ENCODE measurements at regions not wholly inside any gene's neighbourhood (a gene's known extent, or its start where the extent isn't known, plus 50 kb on each side); places are given as distances from the start of the nearest gene placed in this dataset.

DNA sequence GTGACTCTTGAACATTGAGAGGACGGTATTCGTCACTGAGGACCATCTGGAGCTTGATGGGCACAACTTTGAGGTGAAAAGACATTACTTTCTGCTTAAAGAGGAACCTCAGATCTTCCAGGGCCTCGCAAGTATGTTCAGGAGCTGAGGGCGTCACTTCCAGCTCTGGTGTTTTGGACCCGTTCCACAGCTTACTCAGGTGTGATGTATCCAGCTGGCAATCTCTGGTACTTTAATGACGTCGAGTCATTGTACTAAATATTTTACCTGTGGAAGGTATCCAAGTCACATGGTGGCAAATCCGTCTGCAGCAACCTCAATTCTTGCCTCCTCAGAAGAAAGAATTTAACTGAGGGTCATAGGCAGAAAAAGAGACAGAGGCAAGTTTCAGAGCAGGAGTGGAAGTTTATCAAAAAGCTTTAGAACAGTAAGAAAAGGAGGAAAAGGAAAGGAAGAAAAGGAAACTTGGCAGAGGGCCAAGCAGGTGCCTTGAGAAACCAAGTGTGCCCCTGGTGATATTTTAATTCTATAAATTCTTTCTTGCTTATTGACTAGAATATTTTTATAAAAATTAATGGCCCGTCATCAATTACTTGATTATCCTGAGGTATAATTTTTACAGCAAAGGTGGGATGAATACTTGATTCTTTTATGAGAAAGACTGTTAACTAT is 250.6 kb downstream of the AEBP2 start:
- Histone ChIP-seq H2BK5ac (ENCODE audit: low read length) (no peak overlapping the region), H3K4me3 (ENCODE audit: low read length in 2 of 2) (no peak overlapping the region), H2BK15ac (ENCODE audit: low read length) (no peak overlapping the region), H2BK120ac (ENCODE audit: low read depth, low read length) (no peak overlapping the region), H3K9ac (ENCODE audit: low read depth, low read length, poor library complexity) (no peak overlapping the region), H3K27ac (replicated peaks; ENCODE audit: low read length) (no peak overlapping the region), H3K79me1 (ENCODE audit: low read depth, low read length) (no peaks in the 10 kb centered on the region), H3K14ac (ENCODE audit: low read length) (no peak overlapping the region), H2AFZ (ENCODE audit: low read length) (no peak overlapping the region), H3K9me3 (replicated peaks in 1 of 2; ENCODE audit: control insufficient read depth in 2 of 2, insufficient read depth in 1 of 2, low read depth in 1 of 2, low read length in 2 of 2) (no peaks in the 10 kb centered on the region), H4K91ac (ENCODE audit: low read depth, low read length, poor library complexity) (no peak overlapping the region), H4K8ac (ENCODE audit: low read depth, low read length) (no peak overlapping the region), H2AK5ac (ENCODE audit: low read depth, low read length) (no peak overlapping the region), H3K23ac (ENCODE audit: low read depth, low read length, poor library complexity) (no peak overlapping the region), H3K27me3 (ENCODE audit: control insufficient read depth in 3 of 3, insufficient read depth in 3 of 3, low read depth in 1 of 3, low read length in 3 of 3) (no peaks in the 10 kb centered on the region), H3K4ac (ENCODE audit: low read length) (no peak overlapping the region), H3K18ac (ENCODE audit: low read length) (no peak overlapping the region), H3K36me3 (replicated peaks in 1 of 2; ENCODE audit: control insufficient read depth in 2 of 2, insufficient read depth in 2 of 2, low read length in 2 of 2) (no peaks in the 10 kb centered on the region), H2BK12ac (ENCODE audit: low read length) (no peak overlapping the region), H3K4me2 (ENCODE audit: insufficient read depth, low read length, poor library complexity, severe bottlenecking) (no peak overlapping the region), H3K4me1 (ENCODE audit: control insufficient read depth in 2 of 2, insufficient read depth in 1 of 2, low read depth in 1 of 2, low read length in 2 of 2) (no peaks in the 10 kb centered on the region)
- WGBS, 2 donors (ENCODE audit: extremely low coverage in 2 of 2, insufficient read length in 2 of 2, insufficient replicate concordance in 1 of 2), result no CpG with 5 or more reads among the region's 9 CpGs
- no peak for DNase-seq (ENCODE audit: low spot score)

DNA sequence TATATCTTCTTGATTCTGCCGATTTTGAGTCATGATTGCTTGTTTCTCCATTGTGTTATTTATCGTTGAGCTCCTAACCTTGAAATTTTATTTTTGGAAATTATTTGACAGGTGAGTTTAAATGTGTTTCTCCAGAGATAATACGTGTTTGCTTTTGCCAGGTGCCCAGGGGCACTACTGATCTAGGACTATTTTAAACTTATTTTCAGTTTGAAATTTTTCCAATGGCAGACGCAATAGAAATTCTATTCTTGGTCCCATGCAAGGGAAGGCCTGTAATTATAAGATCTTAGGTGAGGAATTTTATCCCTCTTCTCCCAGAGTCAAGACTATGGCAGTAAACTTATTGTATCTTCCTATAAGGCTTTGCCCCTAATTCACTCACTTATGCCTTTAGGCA is 252.8 kb downstream of the AEBP2 start:
- H3K27me3 ChIP-seq (ENCODE audit: control insufficient read depth in 3 of 3, insufficient read depth in 3 of 3, low read depth in 1 of 3, low read length in 3 of 3), result no peaks in the 10 kb centered on the region
- no CpG with 5 or more reads among the region's 4 CpGs for WGBS, 2 donors (ENCODE audit: extremely low coverage in 2 of 2, insufficient read length in 2 of 2, insufficient replicate concordance in 1 of 2)

DNA sequence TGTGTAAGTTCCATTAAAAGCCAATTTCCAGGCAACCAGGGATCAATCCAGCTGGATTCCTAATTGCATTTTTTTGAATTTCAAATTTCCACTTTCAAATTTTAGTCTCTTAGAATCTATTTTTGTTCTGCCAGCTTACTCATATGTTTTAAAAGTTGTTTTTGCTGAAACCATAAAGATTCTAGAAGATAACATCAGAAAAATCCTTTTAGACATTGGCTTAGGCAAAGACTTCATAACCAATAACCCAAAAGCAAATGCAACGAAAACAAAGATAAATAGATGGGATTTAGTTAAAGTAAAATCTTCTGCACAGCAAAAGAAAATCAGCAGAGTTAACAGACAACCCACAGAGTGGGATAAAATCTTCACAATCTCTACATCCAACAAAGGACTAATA is 253.3 kb downstream of the AEBP2 start:
- no peak overlapping the region for H3K14ac ChIP-seq (ENCODE audit: low read length)
- no peak overlapping the region for H3K27ac ChIP-seq (replicated peaks; ENCODE audit: low read length)
- H2AFZ ChIP-seq (ENCODE audit: low read length), result no peak overlapping the region

More for the DNA sequence above, 252.8 kb downstream of the AEBP2 start:
- Histone ChIP-seq H3K9ac (ENCODE audit: low read depth, low read length, poor library complexity) (no peak overlapping the region), H3K4me3 (ENCODE audit: low read length in 2 of 2) (no peak overlapping the region), H3K9me3 (replicated peaks in 1 of 2; ENCODE audit: control insufficient read depth in 2 of 2, insufficient read depth in 1 of 2, low read depth in 1 of 2, low read length in 2 of 2) (no peaks in the 10 kb centered on the region), H3K23ac (ENCODE audit: low read depth, low read length, poor library complexity) (no peak overlapping the region), H3K18ac (ENCODE audit: low read length) (no peak overlapping the region), H4K8ac (ENCODE audit: low read depth, low read length) (no peak overlapping the region), H3K27ac (replicated peaks; ENCODE audit: low read length) (no peak overlapping the region), H2BK12ac (ENCODE audit: low read length) (no peak overlapping the region), H2AK5ac (ENCODE audit: low read depth, low read length) (no peak overlapping the region), H2BK5ac (ENCODE audit: low read length) (no peak overlapping the region), H3K14ac (ENCODE audit: low read length) (no peak overlapping the region), H3K79me1 (ENCODE audit: low read depth, low read length) (no peaks in the 10 kb centered on the region), H2BK15ac (ENCODE audit: low read length) (no peak overlapping the region), H3K4me2 (ENCODE audit: insufficient read depth, low read length, poor library complexity, severe bottlenecking) (no peak overlapping the region), H3K4ac (ENCODE audit: low read length) (no peak overlapping the region), H3K36me3 (replicated peaks in 1 of 2; ENCODE audit: control insufficient read depth in 2 of 2, insufficient read depth in 2 of 2, low read length in 2 of 2) (no peaks in the 10 kb centered on the region), H3K4me1 (ENCODE audit: control insufficient read depth in 2 of 2, insufficient read depth in 1 of 2, low read depth in 1 of 2, low read length in 2 of 2) (no peaks in the 10 kb centered on the region), H2BK120ac (ENCODE audit: low read depth, low read length) (no peak overlapping the region), H4K91ac (ENCODE audit: low read depth, low read length, poor library complexity) (no peak overlapping the region), H2AFZ (ENCODE audit: low read length) (no peak overlapping the region)
- no peak for DNase-seq (ENCODE audit: low spot score)

DNA sequence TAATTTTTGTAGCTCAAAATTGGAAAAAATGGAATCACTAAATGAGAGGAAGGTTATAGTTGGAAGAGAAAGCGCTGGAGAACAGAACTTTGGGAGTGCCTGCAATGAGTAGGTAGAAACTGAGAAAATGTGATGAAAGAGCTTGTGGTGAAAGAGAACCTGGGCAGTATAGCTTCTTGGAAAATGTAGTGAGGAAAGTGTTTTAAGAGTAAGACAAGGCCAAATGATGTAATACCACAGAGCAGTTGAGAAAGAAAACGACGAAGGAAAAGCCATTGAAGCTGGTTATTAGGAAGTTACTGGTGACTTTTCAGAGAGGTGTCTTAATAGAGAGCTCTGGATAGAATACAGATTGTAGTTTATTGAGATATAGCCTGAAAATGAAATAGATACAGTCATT is 255.3 kb downstream of the AEBP2 start:
- Histone ChIP-seq H3K27me3 (ENCODE audit: control insufficient read depth in 3 of 3, insufficient read depth in 3 of 3, low read depth in 1 of 3, low read length in 3 of 3) (no peaks in the 10 kb centered on the region), H3K4ac (ENCODE audit: low read length) (no peak overlapping the region), H3K9ac (ENCODE audit: low read depth, low read length, poor library complexity) (no peak overlapping the region), H4K91ac (ENCODE audit: low read depth, low read length, poor library complexity) (no peak overlapping the region), H3K4me1 (ENCODE audit: control insufficient read depth in 2 of 2, insufficient read depth in 1 of 2, low read depth in 1 of 2, low read length in 2 of 2) (no peaks in the 10 kb centered on the region), H2BK12ac (ENCODE audit: low read length) (no peak overlapping the region), H2BK5ac (ENCODE audit: low read length) (no peak overlapping the region), H4K8ac (ENCODE audit: low read depth, low read length) (no peak overlapping the region), H3K18ac (ENCODE audit: low read length) (no peak overlapping the region), H3K4me3 (ENCODE audit: low read length in 2 of 2) (no peak overlapping the region), H3K14ac (ENCODE audit: low read length) (no peak overlapping the region), H3K4me2 (ENCODE audit: insufficient read depth, low read length, poor library complexity, severe bottlenecking) (no peak overlapping the region), H2AFZ (ENCODE audit: low read length) (no peak overlapping the region), H3K9me3 (replicated peaks in 1 of 2; ENCODE audit: control insufficient read depth in 2 of 2, insufficient read depth in 1 of 2, low read depth in 1 of 2, low read length in 2 of 2) (no peaks in the 10 kb centered on the region), H3K27ac (replicated peaks; ENCODE audit: low read length) (no peak overlapping the region), H2AK5ac (ENCODE audit: low read depth, low read length) (no peak overlapping the region), H3K23ac (ENCODE audit: low read depth, low read length, poor library complexity) (no peak overlapping the region), H2BK15ac (ENCODE audit: low read length) (no peak overlapping the region), H2BK120ac (ENCODE audit: low read depth, low read length) (no peak overlapping the region), H3K36me3 (replicated peaks in 1 of 2; ENCODE audit: control insufficient read depth in 2 of 2, insufficient read depth in 2 of 2, low read length in 2 of 2) (no peaks in the 10 kb centered on the region), H3K79me1 (ENCODE audit: low read depth, low read length) (no peaks in the 10 kb centered on the region)
- no peak for DNase-seq (ENCODE audit: low spot score)
- WGBS, 2 donors (ENCODE audit: extremely low coverage in 2 of 2, insufficient read length in 2 of 2, insufficient replicate concordance in 1 of 2), result no CpG with 5 or more reads among the region's 3 CpGs

More for the DNA sequence above, 253.3 kb downstream of the AEBP2 start:
- Histone ChIP-seq H4K8ac (ENCODE audit: low read depth, low read length) (no peak overlapping the region), H3K4ac (ENCODE audit: low read length) (no peak overlapping the region), H3K79me1 (ENCODE audit: low read depth, low read length) (no peaks in the 10 kb centered on the region), H3K36me3 (replicated peaks in 1 of 2; ENCODE audit: control insufficient read depth in 2 of 2, insufficient read depth in 2 of 2, low read length in 2 of 2) (no peaks in the 10 kb centered on the region), H3K23ac (ENCODE audit: low read depth, low read length, poor library complexity) (no peak overlapping the region), H3K9me3 (replicated peaks in 1 of 2; ENCODE audit: control insufficient read depth in 2 of 2, insufficient read depth in 1 of 2, low read depth in 1 of 2, low read length in 2 of 2) (no peaks in the 10 kb centered on the region), H3K18ac (ENCODE audit: low read length) (no peak overlapping the region), H4K91ac (ENCODE audit: low read depth, low read length, poor library complexity) (no peak overlapping the region), H3K9ac (ENCODE audit: low read depth, low read length, poor library complexity) (no peak overlapping the region), H2AK5ac (ENCODE audit: low read depth, low read length) (no peak overlapping the region), H3K4me1 (ENCODE audit: control insufficient read depth in 2 of 2, insufficient read depth in 1 of 2, low read depth in 1 of 2, low read length in 2 of 2) (no peaks in the 10 kb centered on the region), H2BK5ac (ENCODE audit: low read length) (no peak overlapping the region), H2BK15ac (ENCODE audit: low read length) (no peak overlapping the region), H3K27me3 (ENCODE audit: control insufficient read depth in 3 of 3, insufficient read depth in 3 of 3, low read depth in 1 of 3, low read length in 3 of 3) (no peaks in the 10 kb centered on the region), H2BK120ac (ENCODE audit: low read depth, low read length) (no peak overlapping the region), H3K4me3 (ENCODE audit: low read length in 2 of 2) (no peak overlapping the region), H2BK12ac (ENCODE audit: low read length) (no peak overlapping the region), H3K4me2 (ENCODE audit: insufficient read depth, low read length, poor library complexity, severe bottlenecking) (no peak overlapping the region)
- DNase-seq (ENCODE audit: low spot score), result no peak
- WGBS, 2 donors (ENCODE audit: extremely low coverage in 2 of 2, insufficient read length in 2 of 2, insufficient replicate concordance in 1 of 2), result no CpG with 5 or more reads among the region's 1 CpG
